GM21737 (cell line): ENCODE measurements at regions not wholly inside any gene's neighbourhood (a gene's known extent, or its start where the extent isn't known, plus 50 kb on each side); places are given as distances from the start of the nearest gene placed in this dataset.

ENCODE experiments used
- ATAC-seq: cut with Tn5 transposase; IDR thresholded peaks from one replicate; pipeline ENCODE4 v1.9.1; 2021; ENCODE audit warnings: mild to moderate bottlenecking, moderate library complexity; ENCODE audit not compliant: unreplicated experiment

- ATAC-seq = no peak
Measured at GRCh38 chr22:49289822-49290679, 537.6 kb downstream of the BRD1 start.

- ATAC-seq = no peak
Measured at GRCh38 chr22:49286181-49286760, 541.4 kb downstream of the BRD1 start.

- ATAC-seq = no peak
Measured at GRCh38 chr22:49284931-49285330, 542.7 kb downstream of the BRD1 start.

- no peak for ATAC-seq
Measured at GRCh38 chr22:49284056-49284784, 543.5 kb downstream of the BRD1 start.

GRCh38 chr22:49282596-49282995 is 545.1 kb downstream of the BRD1 start:
- ATAC-seq = no peak

- no peak for ATAC-seq
Measured at GRCh38 chr22:49281467-49282340, 546.0 kb downstream of the BRD1 start.

DNA sequence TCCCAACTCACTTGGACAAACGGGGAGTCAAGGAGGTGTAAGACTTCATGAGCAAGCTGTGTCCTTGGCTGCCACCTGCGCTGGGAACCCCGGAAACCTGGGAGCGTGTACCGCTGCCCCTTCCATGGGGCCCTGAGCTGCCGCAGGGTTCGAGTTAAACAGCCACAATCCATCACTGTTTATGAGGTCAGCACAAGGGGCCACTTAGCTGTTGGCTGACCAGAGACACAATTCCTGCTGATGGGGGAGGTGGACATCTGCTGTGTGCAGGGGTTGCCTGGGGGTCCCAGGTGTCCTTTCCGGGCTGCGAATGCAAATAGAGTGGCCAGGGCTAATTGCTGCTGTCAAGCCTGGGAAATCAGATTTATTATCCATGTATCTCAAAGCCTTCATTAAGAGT is 549.3 kb downstream of the BRD1 start:
- no peak for ATAC-seq

DNA sequence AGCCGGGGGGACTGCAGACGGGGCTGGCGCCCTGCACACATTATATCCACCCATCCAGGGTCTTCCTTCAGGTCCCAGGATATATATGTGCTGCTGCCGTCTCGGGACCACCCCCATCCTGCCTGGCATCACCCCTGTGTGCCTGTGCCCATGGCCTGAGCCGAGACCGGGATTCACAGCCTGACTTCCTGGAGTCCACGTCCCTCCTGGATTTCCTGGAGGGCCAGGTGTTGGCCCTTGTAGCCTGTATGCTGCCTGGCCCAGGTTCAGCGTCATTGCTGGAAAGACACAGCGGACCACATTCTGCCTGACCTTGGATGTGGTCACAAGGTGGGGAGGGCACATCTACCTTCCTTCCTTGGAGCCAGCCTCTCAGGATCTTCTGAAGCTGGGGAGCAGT is 551.1 kb downstream of the BRD1 start:
- no peak for ATAC-seq

- ATAC-seq = no peak
Measured at GRCh38 chr22:49274754-49275380, 552.8 kb downstream of the BRD1 start.

- no peak for ATAC-seq
Measured at GRCh38 chr22:49272546-49273125, 555.0 kb downstream of the BRD1 start.

DNA sequence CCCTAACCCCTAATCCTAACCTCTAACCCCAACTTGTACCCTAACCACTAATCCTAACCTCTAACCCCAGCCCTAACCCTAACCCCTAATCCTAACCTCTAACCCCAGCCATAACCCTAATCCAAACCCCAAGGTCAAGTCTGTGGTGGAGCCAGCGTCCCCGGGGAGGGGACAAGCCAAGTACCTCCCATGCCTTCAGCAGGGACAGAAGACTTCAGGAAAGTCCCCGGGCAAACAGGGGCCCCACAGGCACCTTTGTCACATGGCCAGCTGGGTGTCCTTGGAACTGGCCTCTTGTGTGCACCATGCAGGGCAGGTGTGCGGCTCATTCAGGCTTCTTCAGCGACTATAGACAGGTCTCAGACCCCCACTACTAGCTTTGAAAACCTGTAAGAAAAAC is 555.8 kb downstream of the BRD1 start:
- no peak for ATAC-seq

DNA sequence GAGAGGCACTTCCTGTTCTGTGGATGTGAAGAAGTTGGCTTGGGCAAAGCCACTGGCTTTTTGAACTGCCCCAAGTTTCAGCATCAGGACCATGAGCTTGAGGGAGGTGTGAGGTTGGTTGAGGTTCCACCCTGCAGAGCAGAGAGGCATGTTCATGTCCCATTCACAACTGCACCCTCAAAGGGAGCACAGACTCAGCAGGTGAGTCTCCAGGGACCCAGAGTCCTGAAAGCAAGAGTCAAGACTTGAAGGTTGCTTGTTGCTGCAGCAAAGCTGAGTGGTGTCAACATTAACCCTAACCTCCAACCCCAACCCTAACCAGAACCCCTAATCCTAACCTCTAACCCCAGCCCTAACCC is 556.3 kb downstream of the BRD1 start:
- no peak for ATAC-seq

- no peak for ATAC-seq
Measured at GRCh38 chr22:49270595-49271368, 556.9 kb downstream of the BRD1 start.

DNA sequence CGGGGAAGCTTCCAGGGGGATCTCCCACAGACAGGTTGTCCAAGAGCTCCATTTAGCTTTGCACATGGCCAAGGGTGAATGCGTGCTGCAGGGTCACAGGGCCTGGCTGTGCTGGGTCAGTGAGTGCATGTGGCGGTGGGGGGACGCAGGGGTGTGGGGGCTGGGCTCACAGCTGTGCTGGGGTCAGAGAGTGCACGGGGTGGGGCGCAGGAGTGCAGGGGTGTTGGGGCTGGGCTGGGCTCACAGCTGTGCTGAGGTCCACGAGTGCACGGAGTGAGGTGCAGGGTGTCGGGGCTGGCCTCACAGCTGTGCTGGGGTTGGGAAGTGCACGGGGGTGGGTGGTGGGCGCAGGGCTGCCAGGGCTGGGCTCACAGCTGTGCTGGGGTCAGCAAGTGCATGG is 557.7 kb downstream of the BRD1 start:
- ATAC-seq = no peak

- ATAC-seq = no peak
Measured at GRCh38 chr22:49269371-49269770, 558.3 kb downstream of the BRD1 start.

- ATAC-seq = no peak
Measured at GRCh38 chr22:49268924-49269323, 558.7 kb downstream of the BRD1 start.

DNA sequence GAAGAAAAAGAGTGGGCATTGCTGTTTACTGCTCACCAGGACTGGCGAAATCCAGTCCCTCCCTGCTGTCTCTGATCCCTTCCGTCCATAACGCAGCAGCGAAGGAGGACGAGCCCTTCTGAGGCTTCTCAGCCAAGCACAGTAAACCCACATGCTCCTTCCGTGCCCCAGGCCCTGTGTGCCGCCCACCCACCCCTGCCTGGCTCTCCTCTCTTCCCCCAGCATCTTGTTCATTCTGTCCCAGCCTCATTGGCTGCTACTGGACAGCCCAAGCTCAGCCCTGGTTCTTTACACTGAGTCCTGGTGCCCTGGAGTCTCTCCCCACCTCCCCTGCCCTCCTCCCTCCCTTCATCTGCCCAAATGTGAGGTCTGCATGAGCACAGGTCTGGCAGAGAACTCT is 559.7 kb downstream of the BRD1 start:
- no peak for ATAC-seq

- no peak for ATAC-seq
Measured at GRCh38 chr22:49266561-49267519, 560.8 kb downstream of the BRD1 start.
